ENCODE measurements at regions not wholly inside any gene's neighbourhood (a gene's known extent, or its start where the extent isn't known, plus 50 kb on each side); places are given as distances from the start of the nearest gene placed in this dataset.

- TF ChIP-seq CTCF (IDR thresholded peaks at IDR 0.05) (no peak), POLR2A (IDR thresholded peaks at IDR 0.05) (no peak)
Measured at GRCh38 chr7:25398418-25398817, 170.1 kb upstream of the NPVF start.

All from Peyer's patch (tissue), 4 donors.